ENCODE measurements at regions not wholly inside any gene's neighbourhood (a gene's known extent, or its start where the extent isn't known, plus 50 kb on each side); places are given as distances from the start of the nearest gene placed in this dataset.
"Not testable (repeated sequence)": the region's sequence is repeated elsewhere in the genome, so short reads cannot be mapped to it uniquely, and the experiment has no call there.

GRCh38 chr6:85287158-85287557, 162.7 kb upstream of the NT5E start:
- DNase-seq (no peak), ATAC-seq (ENCODE audit: low read depth) (no peak)
- no peaks in the 10 kb centered on the region for H3K27me3 ChIP-seq (replicated peaks in 1 of 4; ENCODE audit: control extremely low read depth in 1 of 4, control insufficient read depth in 3 of 4, insufficient read depth in 4 of 4, low read length in 3 of 4)
- no peak overlapping the region for H3K4me2 ChIP-seq (replicated peaks; ENCODE audit: low read depth, low read length, poor library complexity, severe bottlenecking)
- Mint-ChIP-seq H3K4me3 (no peak overlapping the region), H3K27me3 (peaks cover 3% of the 10 kb centered on the region), H3K27ac (no peak overlapping the region), H3K4me1 (no peaks in the 10 kb centered on the region), H3K9me3 (ENCODE audit: insufficient read depth) (peaks cover 2% of the 10 kb centered on the region)
- TF ChIP-seq, protein P1, sequence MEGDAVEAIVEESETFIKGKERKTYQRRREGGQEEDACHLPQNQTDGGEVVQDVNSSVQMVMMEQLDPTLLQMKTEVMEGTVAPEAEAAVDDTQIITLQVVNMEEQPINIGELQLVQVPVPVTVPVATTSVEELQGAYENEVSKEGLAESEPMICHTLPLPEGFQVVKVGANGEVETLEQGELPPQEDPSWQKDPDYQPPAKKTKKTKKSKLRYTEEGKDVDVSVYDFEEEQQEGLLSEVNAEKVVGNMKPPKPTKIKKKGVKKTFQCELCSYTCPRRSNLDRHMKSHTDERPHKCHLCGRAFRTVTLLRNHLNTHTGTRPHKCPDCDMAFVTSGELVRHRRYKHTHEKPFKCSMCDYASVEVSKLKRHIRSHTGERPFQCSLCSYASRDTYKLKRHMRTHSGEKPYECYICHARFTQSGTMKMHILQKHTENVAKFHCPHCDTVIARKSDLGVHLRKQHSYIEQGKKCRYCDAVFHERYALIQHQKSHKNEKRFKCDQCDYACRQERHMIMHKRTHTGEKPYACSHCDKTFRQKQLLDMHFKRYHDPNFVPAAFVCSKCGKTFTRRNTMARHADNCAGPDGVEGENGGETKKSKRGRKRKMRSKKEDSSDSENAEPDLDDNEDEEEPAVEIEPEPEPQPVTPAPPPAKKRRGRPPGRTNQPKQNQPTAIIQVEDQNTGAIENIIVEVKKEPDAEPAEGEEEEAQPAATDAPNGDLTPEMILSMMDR (IDR thresholded peaks at IDR 0.05): no peak
- TF ChIP-seq EZH2 (IDR thresholded peaks at IDR 0.05; ENCODE audit: borderline replicate concordance, insufficient read depth, low read depth, low read length, poor library complexity, severe bottlenecking): no peak
- POLR2A ChIA-PET: no interaction called here
- H3K4me1 ChIP-seq (ENCODE audit: control insufficient read depth in 2 of 2, insufficient read depth in 2 of 2, low read length in 2 of 2): no peaks in the 10 kb centered on the region
- no peaks in the 10 kb centered on the region for H3K79me2 ChIP-seq (ENCODE audit: control insufficient read depth, insufficient read depth, low read length)
- 86% methylated on average over 1 of the region's 3 CpGs for WGBS (ENCODE audit: insufficient coverage)
- no peak overlapping the region for H3K27ac ChIP-seq (ENCODE audit: low read length in 2 of 2)
- no peak overlapping the region for H3K9ac ChIP-seq (ENCODE audit: low read length)
- H4K20me1 ChIP-seq (ENCODE audit: control insufficient read depth, insufficient read depth, low read length, poor library complexity, severe bottlenecking): no peaks in the 10 kb centered on the region
- H2AFZ ChIP-seq (ENCODE audit: insufficient read depth, low read depth, low read length, poor library complexity, severe bottlenecking): no peak overlapping the region
- no peaks in the 10 kb centered on the region for H3K36me3 ChIP-seq (replicated peaks in 1 of 2; ENCODE audit: control extremely low read depth in 1 of 2, control insufficient read depth in 1 of 2, extremely low read depth in 1 of 2, insufficient read depth in 2 of 2, low read length in 1 of 2)
- intact Hi-C loops (cut with micrococcal nuclease): no loop called here
- peaks cover 0 to 20% (median 0%) of the 10 kb centered on the region in 3 donors for H3K9me3 ChIP-seq (ENCODE audit: control extremely low read depth in 1 of 3, control insufficient read depth in 2 of 3, insufficient read depth in 1 of 3, low read length in 2 of 3)
- CTCF ChIA-PET: no interaction called here
- no peak overlapping the region for H3K4me3 ChIP-seq (ENCODE audit: control extremely low read depth in 1 of 5, extremely low read depth in 1 of 5, insufficient read depth in 1 of 5, low read depth in 2 of 5, low read length in 4 of 5)

DNA sequence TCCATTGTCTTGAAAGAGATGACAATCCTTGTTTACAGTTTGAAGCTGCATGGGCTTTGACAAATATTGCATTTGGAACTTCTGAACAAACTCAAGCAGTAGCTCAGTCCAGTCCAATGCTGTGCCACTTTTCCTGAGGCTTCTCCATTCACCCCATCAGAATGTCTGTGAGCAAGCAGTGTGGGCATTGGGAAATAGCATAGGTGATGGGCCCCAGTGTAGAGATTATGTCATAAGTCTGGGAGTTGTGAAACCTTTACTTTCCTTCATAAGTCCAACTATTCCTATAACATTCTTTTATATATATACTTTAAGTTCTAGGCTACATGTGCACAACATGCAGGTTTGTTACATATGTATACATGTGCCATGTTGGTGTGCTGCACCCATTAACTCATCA, 163.4 kb upstream of the NT5E start:
- H3K27me3 ChIP-seq (replicated peaks in 1 of 4; ENCODE audit: control extremely low read depth in 1 of 4, control insufficient read depth in 3 of 4, insufficient read depth in 4 of 4, low read length in 3 of 4); H2AFZ ChIP-seq (ENCODE audit: insufficient read depth, low read depth, low read length, poor library complexity, severe bottlenecking); H3K4me1 ChIP-seq (ENCODE audit: control insufficient read depth in 2 of 2, insufficient read depth in 2 of 2, low read length in 2 of 2); POLR2A ChIA-PET; H3K27ac Mint-ChIP-seq; intact Hi-C loops (cut with micrococcal nuclease); CTCF ChIA-PET; ATAC-seq (ENCODE audit: low read depth); H4K20me1 ChIP-seq (ENCODE audit: control insufficient read depth, insufficient read depth, low read length, poor library complexity, severe bottlenecking); H3K79me2 ChIP-seq (ENCODE audit: control insufficient read depth, insufficient read depth, low read length); H3K4me2 ChIP-seq (replicated peaks; ENCODE audit: low read depth, low read length, poor library complexity, severe bottlenecking); H3K27me3 Mint-ChIP-seq; H3K27ac ChIP-seq (ENCODE audit: low read length in 2 of 2); H3K4me1 Mint-ChIP-seq; H3K9me3 Mint-ChIP-seq (ENCODE audit: insufficient read depth); H3K4me3 Mint-ChIP-seq; H3K36me3 ChIP-seq (replicated peaks in 1 of 2; ENCODE audit: control extremely low read depth in 1 of 2, control insufficient read depth in 1 of 2, extremely low read depth in 1 of 2, insufficient read depth in 2 of 2, low read length in 1 of 2); H3K9ac ChIP-seq (ENCODE audit: low read length); DNase-seq; H3K4me3 ChIP-seq (ENCODE audit: control extremely low read depth in 1 of 5, extremely low read depth in 1 of 5, insufficient read depth in 1 of 5, low read depth in 2 of 5, low read length in 4 of 5): not testable (repeated sequence)
- H3K9me3 ChIP-seq (ENCODE audit: control extremely low read depth in 1 of 3, control insufficient read depth in 2 of 3, insufficient read depth in 1 of 3, low read length in 2 of 3): peaks cover 0 to 20% (median 0%) of the 10 kb centered on the region in 3 donors

All from B cell (primary cell).